Head of caudate nucleus (tissue), 42 donors: ENCODE measurements at regions not wholly inside any gene's neighbourhood (a gene's known extent, or its start where the extent isn't known, plus 50 kb on each side); places are given as distances from the start of the nearest gene placed in this dataset.

Experiments
- DNase-seq, 42 donors: peaks; one replicate each; pipeline versions ENCODE4 v3.0.0 to v3.0.0-alpha.2; 2020 to 2021; ENCODE audit warnings: mixed read lengths in 7 of 42
- intact Hi-C: fragments of 100-400 bp; cut with DNase I; formaldehyde crosslinking; loops from one replicate; pipeline ENCODE4 v1.15.0; 2022

- intact Hi-C loops: no loop called here
- no peak for DNase-seq
Observed at GRCh38 chr6:108734271-108734922, 113.8 kb upstream of the ARMC2 start.

- intact Hi-C loops: no loop called here
- no peak for DNase-seq
Observed at GRCh38 chr6:108735310-108736001, 112.8 kb upstream of the ARMC2 start.

GRCh38 chr6:108736002-108736361 is 112.2 kb upstream of the ARMC2 start:
- DNase-seq: no peak
- intact Hi-C loops: no loop called here

GRCh38 chr6:108736832-108737231 is 111.4 kb upstream of the ARMC2 start:
- intact Hi-C loops: no loop called here
- peak in 35 of 42 donors; percentile 20 to 86 (median 43) for DNase-seq

GRCh38 chr6:108737594-108738546 is 110.4 kb upstream of the ARMC2 start:
- intact Hi-C loops: no loop called here
- DNase-seq: peak in 6 of 42 donors; percentile 8 to 43 (median 24)

GRCh38 chr6:108738684-108739416 is 109.4 kb upstream of the ARMC2 start:
- DNase-seq: no peak
- intact Hi-C loops: no loop called here

GRCh38 chr6:108739496-108740330 is 108.5 kb upstream of the ARMC2 start:
- intact Hi-C loops: no loop called here
- DNase-seq: no peak

- no peak for DNase-seq
- intact Hi-C loops: no loop called here
Observed at GRCh38 chr6:108741331-108741989, 106.8 kb upstream of the ARMC2 start.

- intact Hi-C loops: no loop called here
- DNase-seq: no peak
Observed at GRCh38 chr6:108742041-108742440, 106.2 kb upstream of the ARMC2 start.

- peak in 2 of 42 donors; percentile 19 to 44 for DNase-seq
Observed at GRCh38 chr6:108744244-108744972, 103.8 kb upstream of the ARMC2 start.

GRCh38 chr6:108744996-108745395 is 103.2 kb upstream of the ARMC2 start:
- intact Hi-C loops: no loop called here
- DNase-seq: peak in 3 of 42 donors; percentile 11 to 44 (median 25)

More at GRCh38 chr6:108744244-108744972, 103.8 kb upstream of the ARMC2 start:
- intact Hi-C loops: no loop called here

GRCh38 chr6:108745664-108746336 is 102.4 kb upstream of the ARMC2 start:
- no peak for DNase-seq
- intact Hi-C loops: no loop called here

- DNase-seq: no peak
- intact Hi-C loops: no loop called here
Observed at GRCh38 chr6:108746366-108746765, 101.9 kb upstream of the ARMC2 start.

GRCh38 chr6:108746836-108747575 is 101.2 kb upstream of the ARMC2 start:
- no peak for DNase-seq
- intact Hi-C loops: no loop called here

GRCh38 chr6:108748055-108748454 is 100.2 kb upstream of the ARMC2 start:
- intact Hi-C loops: no loop called here
- no peak for DNase-seq

GRCh38 chr6:108748959-108749358 is 99.3 kb upstream of the ARMC2 start:
- intact Hi-C loops: no loop called here
- no peak for DNase-seq
